ENCODE measurements at regions not wholly inside any gene's neighbourhood (a gene's known extent, or its start where the extent isn't known, plus 50 kb on each side); places are given as distances from the start of the nearest gene placed in this dataset.

GRCh38 chr4:19324184-19324583 is 927.5 kb upstream of the SLIT2 start:
- no peak for ATAC-seq
- TF ChIP-seq OSR1 (CRISPR knock-in tag; IDR thresholded peaks at IDR 0.05) (no peak), PATZ1 (CRISPR knock-in tag; IDR thresholded peaks at IDR 0.05; ENCODE audit: borderline replicate concordance) (no peak), TCF4 (CRISPR knock-in tag; IDR thresholded peaks at IDR 0.05; ENCODE audit: borderline replicate concordance) (no peak), CSRNP3 (CRISPR knock-in tag; IDR thresholded peaks at IDR 0.05) (no peak), ZFP3 (CRISPR knock-in tag; IDR thresholded peaks at IDR 0.05) (no peak), ZNF565 (CRISPR knock-in tag; conservative IDR thresholded peaks at IDR 0.05; ENCODE audit: low read depth) (no peak)

GRCh38 chr4:19319607-19320006 is 932.1 kb upstream of the SLIT2 start:
- no peak for ATAC-seq
- TF ChIP-seq PATZ1 (CRISPR knock-in tag; IDR thresholded peaks at IDR 0.05; ENCODE audit: borderline replicate concordance) (no peak), ZFP3 (CRISPR knock-in tag; IDR thresholded peaks at IDR 0.05) (no peak), ZNF8 (CRISPR knock-in tag; IDR thresholded peaks at IDR 0.05) (no peak), ZNF70 (CRISPR knock-in tag; IDR thresholded peaks at IDR 0.05) (no peak), CSRNP3 (CRISPR knock-in tag; IDR thresholded peaks at IDR 0.05) (no peak), ZC3H10 (CRISPR knock-in tag; IDR thresholded peaks at IDR 0.05) (no peak), RARB (CRISPR knock-in tag; IDR thresholded peaks at IDR 0.05) (no peak), ESRRG (CRISPR knock-in tag; IDR thresholded peaks at IDR 0.05) (no peak), CSDC2 (CRISPR knock-in tag; IDR thresholded peaks at IDR 0.05) (no peak), PPARA (CRISPR knock-in tag; IDR thresholded peaks at IDR 0.05; ENCODE audit: borderline replicate concordance) (no peak), CREB5 (CRISPR knock-in tag; IDR thresholded peaks at IDR 0.05; ENCODE audit: low read depth) (no peak)

GRCh38 chr4:19317377-19317776 is 934.3 kb upstream of the SLIT2 start:
- TF ChIP-seq ZFP3 (CRISPR knock-in tag; IDR thresholded peaks at IDR 0.05) (no peak), ZC3H10 (CRISPR knock-in tag; IDR thresholded peaks at IDR 0.05) (no peak), ESRRG (CRISPR knock-in tag; IDR thresholded peaks at IDR 0.05) (no peak), POU6F1 (CRISPR knock-in tag; IDR thresholded peaks at IDR 0.05; ENCODE audit: borderline replicate concordance, low read depth) (no peak), ISL1 (CRISPR knock-in tag; IDR thresholded peaks at IDR 0.05) (no peak), ZNF70 (CRISPR knock-in tag; IDR thresholded peaks at IDR 0.05) (no peak), ZNF8 (CRISPR knock-in tag; IDR thresholded peaks at IDR 0.05) (no peak), RARB (CRISPR knock-in tag; IDR thresholded peaks at IDR 0.05) (no peak), CREB5 (CRISPR knock-in tag; IDR thresholded peaks at IDR 0.05; ENCODE audit: low read depth) (no peak), ARNTL (CRISPR knock-in tag; IDR thresholded peaks at IDR 0.05; ENCODE audit: borderline replicate concordance, low read depth) (no peak), TOX (CRISPR knock-in tag; IDR thresholded peaks at IDR 0.05; ENCODE audit: borderline replicate concordance) (no peak)
- ATAC-seq = no peak

All from SK-N-SH treated with all-trans-retinoic acid at 6 μM for 48 hours (cell line).